Right lung (tissue), 2 donors: ENCODE measurements at regions not wholly inside any gene's neighbourhood (a gene's known extent, or its start where the extent isn't known, plus 50 kb on each side); places are given as distances from the start of the nearest gene placed in this dataset.

Source experiments
- DNase-seq, 2 donors: peaks; one replicate each; pipeline ENCODE4 v3.0.0-alpha.2; 2013

GRCh38 chr5:61784341-61784740 is 452.3 kb downstream of the ZSWIM6 start:
- peak; percentile 30 to 46 for DNase-seq

- no peak for DNase-seq
These were observed 456.5 kb downstream of the ZSWIM6 start for GRCh38 chr5:61788548-61788947.

GRCh38 chr5:61790007-61790406 is 457.9 kb downstream of the ZSWIM6 start:
- no peak for DNase-seq

- no peak for DNase-seq
These were observed 458.6 kb downstream of the ZSWIM6 start for GRCh38 chr5:61790678-61791077.

- DNase-seq: no peak
These were observed 464.7 kb downstream of the ZSWIM6 start for GRCh38 chr5:61796773-61797172.

GRCh38 chr5:61800450-61800849 is 468.4 kb downstream of the ZSWIM6 start:
- DNase-seq: no peak

- DNase-seq: no peak
These were observed 469.1 kb downstream of the ZSWIM6 start for GRCh38 chr5:61801174-61801573.

GRCh38 chr5:61802456-61802855 is 470.4 kb downstream of the ZSWIM6 start:
- no peak for DNase-seq

- no peak for DNase-seq
These were observed 473.0 kb downstream of the ZSWIM6 start for GRCh38 chr5:61805101-61805500.

- no peak for DNase-seq
These were observed 474.5 kb downstream of the ZSWIM6 start for GRCh38 chr5:61806491-61807020.

- no peak for DNase-seq
These were observed 476.0 kb downstream of the ZSWIM6 start for GRCh38 chr5:61808091-61808490.

GRCh38 chr5:61808909-61809308 is 476.9 kb downstream of the ZSWIM6 start:
- no peak for DNase-seq

GRCh38 chr5:61809651-61810050 is 477.6 kb downstream of the ZSWIM6 start:
- no peak for DNase-seq

GRCh38 chr5:61811052-61811451 is 479.0 kb downstream of the ZSWIM6 start:
- no peak for DNase-seq

- no peak for DNase-seq
These were observed 481.3 kb downstream of the ZSWIM6 start for GRCh38 chr5:61813361-61813760.

- no peak for DNase-seq
These were observed 483.3 kb downstream of the ZSWIM6 start for GRCh38 chr5:61815339-61815738.

- no peak for DNase-seq
These were observed 484.1 kb downstream of the ZSWIM6 start for GRCh38 chr5:61816146-61816545.

- DNase-seq: no peak
These were observed 484.8 kb downstream of the ZSWIM6 start for GRCh38 chr5:61816585-61817450.

GRCh38 chr5:61817472-61818326 is 485.6 kb downstream of the ZSWIM6 start:
- peak; percentile 52 to 67 for DNase-seq

- no peak for DNase-seq
These were observed 485.2 kb upstream of the KIF2A start for GRCh38 chr5:61820836-61821235.

GRCh38 chr5:61821561-61821960 is 484.4 kb upstream of the KIF2A start:
- DNase-seq: no peak

GRCh38 chr5:61822584-61822983 is 483.4 kb upstream of the KIF2A start:
- DNase-seq: no peak

GRCh38 chr5:61823065-61823464 is 482.9 kb upstream of the KIF2A start:
- no peak for DNase-seq
